ENCODE measurements at regions not wholly inside any gene's neighbourhood (a gene's known extent, or its start where the extent isn't known, plus 50 kb on each side); places are given as distances from the start of the nearest gene placed in this dataset.

DNA sequence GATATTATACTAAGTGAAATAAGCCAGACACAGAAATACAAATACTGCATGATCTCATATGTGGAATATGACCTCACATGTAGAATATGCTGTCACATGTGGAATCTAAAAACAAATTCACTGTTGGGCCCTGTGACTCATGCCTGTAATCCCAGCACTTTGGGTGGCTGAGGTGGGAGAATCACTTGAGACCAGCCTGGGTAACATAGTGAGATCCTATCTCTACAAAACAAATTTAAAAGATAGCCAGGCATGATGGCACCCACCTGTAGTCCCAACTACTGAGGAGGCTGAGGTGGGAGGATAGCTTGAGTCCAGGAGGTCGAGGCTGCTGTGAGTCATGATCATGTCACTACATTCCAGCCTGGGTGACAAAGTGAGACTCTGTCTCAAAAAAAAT lies 160.3 kb downstream of the PTEN start:
- H3K4me3 Mint-ChIP-seq: no peak overlapping the region
- ATAC-seq (no peak), DNase-seq (no peak)
- H3K27ac Mint-ChIP-seq: no peak overlapping the region
- no peaks in the 10 kb centered on the region for H3K36me3 Mint-ChIP-seq (ENCODE audit: low read depth)
- peaks cover 13% of the 10 kb centered on the region for H3K4me1 Mint-ChIP-seq
- peaks cover 8% of the 10 kb centered on the region for H3K9me3 Mint-ChIP-seq
- no peaks in the 10 kb centered on the region for H3K27me3 Mint-ChIP-seq

DNA sequence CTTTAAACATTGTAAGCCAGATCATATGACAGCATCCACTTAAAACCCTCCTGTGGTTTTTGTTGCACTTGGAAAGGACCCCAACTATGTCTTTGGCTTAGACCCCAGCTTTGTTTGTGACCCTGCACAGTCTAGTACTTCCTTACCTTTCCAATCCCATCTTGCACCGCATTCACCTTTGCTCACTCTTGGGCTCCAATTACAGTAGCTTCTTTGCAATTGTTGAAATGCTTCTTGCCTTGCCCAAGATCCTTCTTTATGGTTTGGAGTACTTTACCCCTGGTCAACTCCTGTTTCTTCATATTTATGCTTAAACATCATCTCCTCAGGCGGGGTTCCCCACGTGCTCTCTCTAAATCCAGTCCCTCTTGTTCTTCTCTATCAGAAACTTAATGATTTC lies 162.6 kb downstream of the PTEN start:
- H3K9me3 Mint-ChIP-seq: peaks cover 8% of the 10 kb centered on the region
- H3K27ac Mint-ChIP-seq: no peak overlapping the region
- H3K36me3 Mint-ChIP-seq (ENCODE audit: low read depth): no peaks in the 10 kb centered on the region
- no peak for DNase-seq
- H3K27me3 Mint-ChIP-seq: no peaks in the 10 kb centered on the region
- H3K4me1 Mint-ChIP-seq: peaks cover 13% of the 10 kb centered on the region
- H3K4me3 Mint-ChIP-seq: no peak overlapping the region
- ATAC-seq: no peak

DNA sequence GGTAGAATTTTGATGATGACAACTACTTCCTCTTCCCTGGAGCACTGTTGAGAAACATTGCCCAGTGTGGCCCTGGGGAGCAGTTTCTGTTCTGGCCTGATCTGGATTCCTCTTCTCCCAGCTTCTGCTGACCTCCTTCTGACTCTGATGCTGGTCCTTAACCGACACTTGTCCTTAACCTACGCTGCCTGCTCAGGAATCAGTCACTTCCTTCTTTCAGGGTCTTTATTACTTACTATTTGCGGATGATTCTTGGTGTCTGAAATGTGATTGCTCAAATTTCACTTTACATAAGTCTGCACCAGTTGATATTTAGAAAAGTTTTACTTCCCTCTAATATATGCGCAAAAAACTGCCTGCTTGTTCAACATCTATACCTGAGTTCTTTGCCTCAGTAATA lies 164.1 kb downstream of the PTEN start:
- Mint-ChIP-seq H3K27me3 (no peaks in the 10 kb centered on the region), H3K27ac (no peak overlapping the region), H3K36me3 (ENCODE audit: low read depth) (no peaks in the 10 kb centered on the region), H3K4me3 (no peak overlapping the region), H3K9me3 (peaks cover 8% of the 10 kb centered on the region), H3K4me1 (peaks cover 13% of the 10 kb centered on the region)
- DNase-seq (no peak), ATAC-seq (no peak)

DNA sequence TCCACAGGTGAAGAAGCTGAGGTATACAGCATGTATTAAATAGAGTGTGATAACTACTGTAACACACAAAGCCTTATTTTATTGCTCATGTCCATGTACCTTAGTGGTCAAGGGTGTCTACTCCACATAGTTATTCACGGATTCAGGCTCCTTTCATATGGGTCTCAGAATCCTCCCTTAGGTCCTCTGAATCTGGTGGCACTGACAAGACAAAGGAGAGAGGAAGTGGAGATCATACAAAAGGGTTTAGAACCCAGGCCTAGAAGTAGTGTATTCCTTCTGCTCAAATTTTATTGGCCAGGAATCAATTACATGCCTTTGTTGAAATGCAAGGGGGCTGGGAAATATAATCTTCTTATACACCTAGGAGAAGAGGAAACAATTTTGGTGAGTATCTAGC lies 164.6 kb downstream of the PTEN start:
- peaks cover 6% of the 10 kb centered on the region for H3K9me3 Mint-ChIP-seq
- H3K27me3 Mint-ChIP-seq: no peaks in the 10 kb centered on the region
- H3K36me3 Mint-ChIP-seq (ENCODE audit: low read depth): no peaks in the 10 kb centered on the region
- H3K4me1 Mint-ChIP-seq: peaks cover 13% of the 10 kb centered on the region
- DNase-seq (no peak), ATAC-seq (no peak)
- H3K4me3 Mint-ChIP-seq: no peak overlapping the region
- no peak overlapping the region for H3K27ac Mint-ChIP-seq

DNA sequence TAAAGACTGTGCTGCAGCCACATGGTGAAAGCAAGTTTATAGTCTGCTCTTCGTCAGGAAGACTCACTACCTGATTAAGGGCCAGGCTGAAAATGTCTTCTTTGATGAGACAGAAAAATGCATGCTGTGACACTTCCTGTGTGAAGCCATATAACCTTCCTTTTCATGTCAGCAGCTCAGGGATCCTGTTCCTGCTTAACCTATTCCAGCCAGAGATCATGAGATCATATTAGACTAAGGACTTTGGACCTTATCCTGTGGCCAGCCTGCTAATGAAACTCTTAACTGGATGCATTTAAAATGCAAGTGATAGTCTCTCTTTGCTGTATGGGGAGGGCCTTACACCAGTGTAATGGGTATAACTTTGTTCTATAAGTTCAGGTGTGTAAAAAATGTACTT lies 165.2 kb downstream of the PTEN start:
- Mint-ChIP-seq H3K36me3 (ENCODE audit: low read depth) (no peaks in the 10 kb centered on the region), H3K27me3 (no peaks in the 10 kb centered on the region), H3K9me3 (no peaks in the 10 kb centered on the region), H3K4me1 (peaks cover 12% of the 10 kb centered on the region), H3K4me3 (no peak overlapping the region), H3K27ac (no peak overlapping the region)
- no peak for ATAC-seq
- DNase-seq: no peak

DNA sequence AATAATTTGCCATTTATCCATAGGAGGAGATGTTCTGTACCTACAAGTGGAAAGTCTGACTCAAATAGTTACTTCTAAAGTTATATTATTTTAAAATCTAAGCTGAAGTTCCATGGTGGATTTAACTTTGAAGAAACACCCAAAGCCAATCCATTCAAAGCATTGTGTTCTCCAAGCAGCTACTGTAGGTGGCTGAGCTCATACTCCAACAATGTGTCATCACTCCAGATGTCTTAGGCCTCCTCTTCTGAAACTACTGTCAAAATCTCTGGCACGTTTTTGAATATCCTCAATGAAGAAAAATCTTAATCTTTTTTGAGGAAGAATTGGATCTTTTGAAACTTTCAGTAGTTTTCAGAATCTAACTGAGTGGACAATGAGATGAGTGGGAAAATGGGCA lies 169.1 kb downstream of the PTEN start:
- Mint-ChIP-seq H3K27me3 (no peaks in the 10 kb centered on the region), H3K4me1 (peaks cover 13% of the 10 kb centered on the region), H3K9me3 (no peaks in the 10 kb centered on the region), H3K4me3 (no peak overlapping the region), H3K36me3 (ENCODE audit: low read depth) (no peaks in the 10 kb centered on the region), H3K27ac (no peak overlapping the region)
- ATAC-seq (no peak), DNase-seq (no peak)

DNA sequence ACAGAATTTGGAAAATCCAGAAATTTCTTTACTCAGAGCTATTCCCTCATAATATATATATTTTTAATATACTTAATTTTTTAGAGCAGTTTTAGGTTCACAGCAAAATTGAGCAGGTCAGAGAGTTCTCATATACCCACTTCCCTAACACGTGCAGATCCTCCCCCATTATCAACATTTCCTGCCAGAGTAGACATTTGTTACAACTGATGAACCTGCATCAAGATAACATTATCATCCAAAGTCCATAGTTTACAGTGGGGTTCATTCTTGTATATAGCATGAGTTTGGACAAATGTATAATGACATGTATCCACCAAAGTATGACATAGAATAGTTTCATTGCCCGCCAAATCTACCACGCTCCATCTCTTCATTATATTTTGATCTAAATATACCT lies 170.0 kb downstream of the PTEN start:
- no peak for ATAC-seq
- no peaks in the 10 kb centered on the region for H3K36me3 Mint-ChIP-seq (ENCODE audit: low read depth)
- H3K27ac Mint-ChIP-seq: no peak overlapping the region
- H3K27me3 Mint-ChIP-seq: no peaks in the 10 kb centered on the region
- DNase-seq: no peak
- H3K9me3 Mint-ChIP-seq: no peaks in the 10 kb centered on the region
- H3K4me3 Mint-ChIP-seq: no peak overlapping the region
- H3K4me1 Mint-ChIP-seq: peaks cover 12% of the 10 kb centered on the region

DNA sequence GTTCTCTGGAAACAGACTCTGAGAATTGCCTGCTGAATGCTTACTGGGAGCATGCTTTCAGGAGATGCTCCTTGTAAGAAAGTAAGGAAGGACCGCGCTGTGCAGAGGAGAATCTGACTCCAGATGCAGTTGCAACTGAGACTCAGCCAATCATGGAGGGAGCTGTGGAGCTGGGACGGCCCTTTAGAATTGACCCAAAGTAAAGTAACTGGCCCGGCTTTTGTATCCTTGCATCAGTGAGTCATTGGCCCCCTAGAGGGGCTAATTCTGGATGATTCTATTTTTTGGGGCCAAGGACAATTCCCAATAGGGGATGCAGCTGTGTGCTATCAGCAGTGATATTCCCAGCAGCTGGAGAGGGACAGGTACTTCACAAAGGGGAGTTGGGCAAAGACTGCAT lies 170.4 kb downstream of the PTEN start:
- no peak overlapping the region for H3K27ac Mint-ChIP-seq
- no peaks in the 10 kb centered on the region for H3K27me3 Mint-ChIP-seq
- no peaks in the 10 kb centered on the region for H3K9me3 Mint-ChIP-seq
- ATAC-seq (no peak), DNase-seq (no peak)
- H3K4me1 Mint-ChIP-seq: peaks cover 11% of the 10 kb centered on the region
- H3K4me3 Mint-ChIP-seq: no peak overlapping the region
- no peaks in the 10 kb centered on the region for H3K36me3 Mint-ChIP-seq (ENCODE audit: low read depth)

DNA sequence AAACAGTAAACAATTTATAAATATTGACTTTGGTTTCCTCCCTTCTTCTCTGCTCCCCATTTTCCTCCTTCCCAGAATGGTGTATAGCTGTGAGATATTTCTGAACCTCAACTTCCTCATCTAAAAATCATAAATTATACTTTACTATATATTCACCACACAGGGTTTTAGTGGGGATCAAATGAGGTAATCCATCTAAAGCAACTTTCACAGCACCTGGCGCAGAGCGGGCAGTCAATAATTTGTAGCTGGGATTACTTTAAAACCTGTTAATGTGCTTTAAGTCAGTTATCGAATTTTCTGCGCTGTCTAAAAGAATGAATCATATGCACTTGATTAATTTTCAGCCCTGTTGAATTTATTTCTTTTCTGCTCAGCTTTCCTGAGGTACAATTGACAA lies 172.7 kb downstream of the PTEN start:
- Mint-ChIP-seq H3K36me3 (ENCODE audit: low read depth) (no peaks in the 10 kb centered on the region), H3K27me3 (no peaks in the 10 kb centered on the region), H3K9me3 (no peaks in the 10 kb centered on the region), H3K27ac (no peak overlapping the region), H3K4me3 (no peak overlapping the region), H3K4me1 (peaks cover 11% of the 10 kb centered on the region)
- no peak for ATAC-seq
- DNase-seq: no peak

DNA sequence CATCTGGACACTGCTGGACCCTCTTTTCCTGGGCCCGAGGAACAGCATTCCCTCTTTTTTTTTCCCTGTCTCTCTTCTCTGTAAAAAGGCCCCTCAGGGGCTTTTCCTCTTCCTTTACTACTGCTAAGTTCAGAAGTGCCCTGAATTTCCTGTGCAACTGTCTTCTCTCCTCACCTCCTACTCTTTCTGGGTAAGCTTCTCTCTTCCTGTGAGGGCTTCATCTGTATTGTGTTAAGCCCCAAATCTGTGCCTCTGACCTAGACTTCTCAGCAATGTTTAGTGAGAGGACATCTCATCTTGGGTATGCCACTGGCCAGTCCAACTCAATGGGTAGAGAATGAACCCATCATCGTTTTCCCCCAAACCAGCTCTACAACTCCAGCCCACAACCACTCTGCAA lies 174.2 kb downstream of the PTEN start:
- Mint-ChIP-seq H3K27me3 (no peaks in the 10 kb centered on the region), H3K36me3 (ENCODE audit: low read depth) (no peaks in the 10 kb centered on the region), H3K4me1 (peaks cover 11% of the 10 kb centered on the region), H3K4me3 (no peak overlapping the region), H3K9me3 (no peaks in the 10 kb centered on the region), H3K27ac (no peak overlapping the region)
- DNase-seq (no peak), ATAC-seq (peak; percentile 54)

DNA sequence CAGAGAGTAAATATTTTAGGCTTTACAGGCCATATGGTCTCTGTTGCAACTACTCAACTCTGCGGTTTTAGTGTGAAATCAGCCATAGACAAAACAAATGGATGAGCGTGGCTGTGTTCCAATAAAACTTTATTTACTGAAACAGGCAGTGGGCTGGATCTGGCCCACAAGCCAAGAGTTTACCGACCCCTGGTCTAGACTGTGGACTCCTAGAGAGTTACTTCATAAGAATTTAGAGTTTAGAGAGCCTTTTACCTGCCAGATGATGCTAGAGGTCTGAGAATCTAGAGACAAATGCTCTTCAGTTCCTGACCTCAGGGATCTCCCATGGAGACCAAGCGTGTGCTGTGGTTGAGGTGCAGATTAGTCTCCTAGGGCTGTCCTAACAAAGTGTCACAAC lies 174.8 kb downstream of the PTEN start:
- H3K27me3 Mint-ChIP-seq: no peaks in the 10 kb centered on the region
- ATAC-seq (no peak), DNase-seq (no peak)
- peaks cover 11% of the 10 kb centered on the region for H3K4me1 Mint-ChIP-seq
- H3K27ac Mint-ChIP-seq: no peak overlapping the region
- H3K9me3 Mint-ChIP-seq: no peaks in the 10 kb centered on the region
- no peak overlapping the region for H3K4me3 Mint-ChIP-seq
- H3K36me3 Mint-ChIP-seq (ENCODE audit: low read depth): no peaks in the 10 kb centered on the region

DNA sequence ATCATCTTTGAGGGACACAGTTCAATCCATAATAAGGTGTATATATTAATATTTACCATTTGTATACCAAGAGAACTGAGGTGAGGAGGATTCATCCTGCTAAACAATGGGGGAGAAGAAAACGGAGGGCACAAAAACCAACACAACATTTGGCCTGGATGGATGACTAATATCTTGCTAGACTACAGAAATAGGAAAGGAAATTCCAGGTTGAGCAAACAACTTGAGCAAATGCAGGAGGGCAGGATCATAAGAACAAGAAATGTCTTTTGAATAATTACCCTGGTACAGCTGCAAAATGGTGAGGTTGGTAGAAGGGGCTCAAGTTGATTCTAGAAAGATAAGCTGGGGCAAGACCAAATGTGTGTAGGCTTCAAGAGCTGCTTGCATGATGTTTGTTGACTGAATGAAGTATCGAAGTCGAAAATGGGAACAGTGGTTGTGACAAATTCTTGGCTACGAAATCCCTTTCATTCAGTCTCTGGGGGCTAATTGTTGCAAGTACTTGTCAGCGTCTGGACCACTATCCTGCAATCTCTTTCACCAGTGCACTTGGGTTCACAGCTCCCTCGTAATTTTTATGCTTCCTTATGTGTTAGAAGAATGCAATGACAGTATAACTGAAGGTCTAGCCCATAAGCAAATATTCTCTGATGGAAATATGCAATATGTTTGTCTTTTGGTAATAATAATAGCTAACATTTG lies 176.2 kb downstream of the PTEN start:
- Mint-ChIP-seq H3K4me1 (peaks cover 11% of the 10 kb centered on the region), H3K27me3 (no peaks in the 10 kb centered on the region), H3K36me3 (ENCODE audit: low read depth) (no peaks in the 10 kb centered on the region), H3K27ac (no peak overlapping the region), H3K9me3 (no peaks in the 10 kb centered on the region), H3K4me3 (no peak overlapping the region)
- ATAC-seq (no peak), DNase-seq (no peak)

DNA sequence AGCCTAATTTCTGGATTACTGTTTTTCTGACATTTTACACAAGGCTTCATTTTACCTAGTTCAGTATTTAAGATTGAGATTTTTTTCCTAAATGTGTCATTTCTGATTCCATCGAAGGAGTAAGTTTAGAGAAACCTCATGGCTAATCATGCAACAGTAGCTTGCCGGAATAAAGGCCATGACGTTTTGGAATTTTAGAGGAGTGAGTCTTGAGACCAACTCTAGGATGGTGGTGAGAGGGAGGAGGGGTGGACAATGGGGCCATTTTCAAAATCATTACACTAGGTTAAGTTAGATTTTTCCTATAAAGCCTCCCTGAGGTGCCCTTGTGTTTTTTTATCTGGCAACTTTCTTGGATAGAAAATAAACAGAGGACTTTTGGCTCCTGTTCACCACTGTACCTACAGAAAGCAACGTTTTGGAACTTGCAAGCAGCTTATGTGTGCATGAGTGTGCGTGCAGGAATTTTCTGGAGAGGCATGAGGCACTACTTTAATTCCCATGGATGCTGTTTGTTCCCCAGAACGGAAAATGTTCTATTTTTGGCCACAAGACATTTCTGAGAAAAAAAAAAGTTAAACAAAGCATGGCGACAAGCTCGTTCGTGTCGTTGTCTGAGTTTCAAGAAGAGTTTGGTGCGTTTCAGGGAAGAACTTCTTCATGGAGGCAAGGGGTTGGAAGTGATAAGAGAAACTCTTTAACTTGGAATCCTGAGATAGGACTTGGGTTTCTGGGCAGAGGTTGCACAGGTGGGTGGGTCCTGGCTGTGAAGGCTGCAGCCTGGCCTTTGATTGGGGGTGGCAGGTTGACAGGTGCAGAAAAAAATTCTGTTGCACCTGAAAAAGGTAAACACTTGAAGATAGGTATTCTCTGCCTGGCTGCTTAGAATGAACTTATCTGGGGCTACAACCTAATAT lies 178.1 kb downstream of the PTEN start:
- Mint-ChIP-seq H3K4me3 (no peak overlapping the region), H3K4me1 (peaks cover 17% of the 10 kb centered on the region), H3K27me3 (no peaks in the 10 kb centered on the region), H3K27ac (no peak overlapping the region), H3K9me3 (no peaks in the 10 kb centered on the region), H3K36me3 (ENCODE audit: low read depth) (no peaks in the 10 kb centered on the region)
- DNase-seq (no peak), ATAC-seq (no peak)

DNA sequence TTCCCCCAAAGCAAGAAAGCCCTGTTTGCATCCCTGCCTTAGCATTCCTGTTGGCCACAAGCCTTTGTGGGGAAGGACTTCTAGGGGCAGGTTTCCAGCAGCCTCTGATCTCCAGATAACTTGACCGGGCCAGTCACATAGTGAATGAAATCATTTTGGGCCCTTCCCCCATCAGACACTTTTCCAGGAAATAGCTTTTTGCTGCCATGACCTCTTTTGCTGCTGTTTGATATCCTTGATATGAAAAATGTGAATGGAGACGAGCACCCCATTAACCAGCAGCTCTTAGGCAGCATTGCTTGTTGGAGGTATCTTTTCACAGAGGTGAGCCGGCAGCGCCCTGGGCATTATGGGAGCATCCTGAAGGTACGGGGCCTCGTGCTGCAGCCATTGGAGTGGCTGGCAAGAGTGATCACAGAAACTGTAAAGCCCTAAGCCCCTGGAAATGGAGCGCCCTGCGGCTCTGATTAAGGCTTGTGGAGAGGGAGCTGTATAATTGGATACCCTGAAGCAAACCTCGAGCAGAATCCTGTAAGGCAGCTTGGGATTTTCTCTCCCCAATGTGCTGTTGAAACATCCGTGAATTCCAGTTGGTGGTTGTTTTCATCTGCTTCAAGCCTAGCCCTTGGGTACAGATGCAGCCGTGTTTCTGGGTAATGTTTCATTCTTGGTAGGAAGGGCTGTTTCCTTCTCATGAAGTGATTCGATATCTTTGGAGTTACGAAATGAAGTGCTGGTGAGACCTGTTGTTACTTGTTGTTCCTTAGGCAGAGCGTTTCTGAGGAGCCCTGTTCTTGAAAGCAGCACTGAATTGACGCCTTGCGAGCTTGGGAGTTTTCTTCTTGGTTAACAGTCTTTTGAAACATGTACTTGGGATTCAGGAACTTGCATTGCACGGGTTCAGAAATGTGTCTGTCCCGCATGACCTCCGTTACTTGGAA lies 179.0 kb downstream of the PTEN start:
- Mint-ChIP-seq H3K27ac (no peak overlapping the region), H3K27me3 (no peaks in the 10 kb centered on the region), H3K4me1 (peaks cover 14% of the 10 kb centered on the region), H3K4me3 (no peak overlapping the region), H3K9me3 (no peaks in the 10 kb centered on the region), H3K36me3 (ENCODE audit: low read depth) (no peaks in the 10 kb centered on the region)
- ATAC-seq (no peak), DNase-seq (no peak)
